HG03442 (cell line): ENCODE measurements at regions not wholly inside any gene's neighbourhood (a gene's known extent, or its start where the extent isn't known, plus 50 kb on each side); places are given as distances from the start of the nearest gene placed in this dataset.
A peak's percentile ranks its signal among the peaks of the same experiment; 100 is the strongest.
"Not testable (repeated sequence)": the region's sequence is repeated elsewhere in the genome, so short reads cannot be mapped to it uniquely, and the experiment has no call there.

Source experiments
- ATAC-seq: cut with Tn5 transposase; IDR thresholded peaks from one replicate; pipeline ENCODE4 v1.9.1; 2021; ENCODE audit warnings: mild to moderate bottlenecking, moderate library complexity; ENCODE audit not compliant: unreplicated experiment

DNA sequence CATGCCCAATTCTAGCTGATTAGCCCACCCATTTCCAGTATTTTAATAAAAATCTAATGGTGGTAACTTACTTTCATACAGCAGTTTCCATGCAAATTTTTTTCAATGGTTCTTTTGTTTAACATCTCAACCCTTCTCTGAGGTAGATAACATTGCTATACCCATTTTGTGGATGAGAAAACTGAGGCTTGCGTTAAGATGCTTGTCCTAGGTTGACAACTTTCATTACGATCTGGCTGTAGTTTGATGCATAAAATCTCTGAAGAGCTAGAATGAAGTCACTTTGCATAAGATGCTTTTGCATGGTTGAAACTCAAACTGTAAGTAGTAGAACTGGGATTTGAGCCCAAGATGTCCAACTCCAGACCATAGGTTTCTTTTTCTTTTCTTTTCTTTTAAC is 309.5 kb upstream of the PODXL start:
- ATAC-seq, result no peak

DNA sequence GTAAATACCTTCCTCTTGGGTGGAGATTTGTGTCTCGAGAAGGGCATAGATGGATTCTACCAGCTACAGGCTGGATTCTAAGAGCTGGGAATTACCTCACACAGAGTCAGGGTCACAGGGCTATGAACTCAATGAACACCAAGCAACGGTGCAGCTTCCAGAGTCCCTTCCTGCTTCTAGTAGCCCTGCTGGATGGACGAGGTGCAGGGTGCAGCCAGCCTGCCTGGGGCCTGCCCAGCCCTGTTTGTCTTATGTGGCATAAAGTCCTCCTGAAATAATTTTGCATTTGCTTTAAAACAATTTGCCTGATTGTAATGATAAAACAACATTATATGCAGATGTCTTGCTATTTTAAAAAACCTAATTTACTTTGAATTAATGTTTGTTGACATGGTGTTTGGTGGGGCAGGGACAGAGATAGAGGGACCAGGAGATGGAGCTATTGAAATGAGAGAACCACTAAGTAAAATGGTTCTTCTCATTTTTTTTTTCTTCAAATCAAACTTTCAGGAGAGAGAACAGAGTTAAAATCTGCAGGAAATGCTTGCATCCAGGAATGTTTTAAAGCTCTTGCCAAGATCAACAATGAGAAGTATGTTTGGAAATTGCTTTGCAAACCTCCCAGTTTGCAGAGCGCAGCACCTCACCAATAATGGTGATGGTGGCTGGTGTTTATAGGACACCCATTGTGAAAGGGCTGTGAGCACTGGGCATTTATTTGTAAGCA is 305.4 kb upstream of the PODXL start:
- no peak for ATAC-seq

DNA sequence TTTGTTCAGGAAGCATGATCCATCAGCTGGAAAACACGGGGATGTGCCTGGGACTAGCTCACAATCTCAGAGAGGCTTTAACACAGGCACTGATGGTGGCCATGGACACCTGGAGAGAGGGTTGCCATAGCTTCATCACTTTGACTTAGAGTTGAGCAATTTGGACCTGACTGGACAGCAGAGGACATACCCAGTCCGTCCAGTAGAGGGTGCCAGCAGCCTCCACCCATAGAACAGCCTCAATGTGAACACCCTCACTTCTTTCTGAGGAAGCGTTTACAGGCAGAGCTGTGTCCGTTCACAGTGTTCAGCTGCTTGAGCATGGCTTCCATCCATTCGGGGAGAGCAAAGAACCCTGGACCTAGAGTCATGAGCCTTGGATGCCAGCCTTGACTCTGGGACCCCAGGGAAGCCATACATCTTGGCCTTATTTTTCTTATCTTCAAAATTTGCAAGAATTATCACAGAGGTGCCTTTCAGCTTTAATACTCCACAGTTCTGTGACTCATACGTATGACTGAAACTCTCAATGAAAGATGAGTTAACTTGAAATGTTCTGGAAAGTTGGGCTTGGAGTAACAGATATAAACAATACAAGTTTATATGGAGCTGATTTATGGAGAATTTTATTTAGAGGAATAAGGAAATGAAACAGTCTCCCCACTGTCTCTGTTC is 302.9 kb upstream of the PODXL start:
- peak; percentile 81 for ATAC-seq

DNA sequence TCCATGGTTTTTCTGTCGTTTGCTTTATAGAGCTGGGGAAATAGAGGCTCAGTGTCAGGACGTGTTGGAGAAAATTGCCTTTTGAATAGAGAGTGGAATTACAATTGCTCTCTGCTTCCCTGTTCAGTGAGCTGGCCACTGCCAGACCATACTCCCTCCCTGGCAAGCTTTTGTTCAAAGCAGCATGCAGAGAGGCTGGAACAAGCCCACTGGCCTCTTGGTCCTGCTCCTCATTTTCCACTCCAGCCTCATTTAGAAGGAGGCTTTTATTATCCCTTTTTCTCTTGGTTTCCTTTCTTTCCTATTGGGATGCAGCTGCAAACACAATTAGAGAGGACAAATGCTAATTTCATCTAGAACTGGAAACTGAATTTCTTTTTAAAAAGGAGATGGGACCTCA is 302.2 kb upstream of the PODXL start:
- no peak for ATAC-seq

DNA sequence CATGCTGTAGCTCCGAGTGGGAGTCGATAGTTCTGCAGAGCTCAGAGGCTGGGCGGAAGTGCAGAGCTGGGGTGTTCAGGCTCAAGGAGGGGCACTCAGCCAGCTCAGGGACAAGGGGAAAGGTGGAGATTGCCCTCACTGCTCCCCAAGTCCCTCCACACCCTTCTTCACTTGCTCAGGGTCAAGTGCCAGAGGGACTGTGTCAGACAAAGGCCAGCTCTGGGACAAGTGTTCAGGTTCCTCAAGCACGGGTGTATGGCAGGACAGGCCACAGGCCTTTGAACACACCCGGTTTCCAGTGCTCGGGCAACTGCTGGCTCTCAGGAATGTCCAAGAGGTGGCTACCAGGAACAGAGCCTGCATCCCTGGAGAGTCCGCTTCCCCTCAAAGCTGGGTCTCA is 293.0 kb upstream of the PODXL start:
- ATAC-seq, result no peak

DNA sequence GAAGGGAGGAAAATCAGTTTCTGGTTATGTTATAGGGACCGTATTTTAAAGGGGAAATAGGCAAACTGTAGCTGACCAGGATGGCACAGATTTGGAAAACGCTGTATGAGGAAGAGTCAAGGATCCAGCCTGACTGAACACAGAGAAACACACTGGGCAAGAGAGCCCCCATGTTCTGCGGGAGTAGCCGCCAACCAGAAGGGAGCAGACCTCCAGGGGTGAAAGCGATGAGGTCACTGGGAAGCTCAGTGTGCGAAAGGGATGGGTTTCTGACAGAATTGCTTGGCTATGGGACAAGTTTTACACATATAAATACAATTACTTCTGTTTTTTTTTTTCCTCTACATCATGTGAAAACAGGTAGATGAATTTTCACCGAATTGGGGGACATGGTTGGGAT is 291.6 kb upstream of the PODXL start:
- no peak for ATAC-seq

DNA sequence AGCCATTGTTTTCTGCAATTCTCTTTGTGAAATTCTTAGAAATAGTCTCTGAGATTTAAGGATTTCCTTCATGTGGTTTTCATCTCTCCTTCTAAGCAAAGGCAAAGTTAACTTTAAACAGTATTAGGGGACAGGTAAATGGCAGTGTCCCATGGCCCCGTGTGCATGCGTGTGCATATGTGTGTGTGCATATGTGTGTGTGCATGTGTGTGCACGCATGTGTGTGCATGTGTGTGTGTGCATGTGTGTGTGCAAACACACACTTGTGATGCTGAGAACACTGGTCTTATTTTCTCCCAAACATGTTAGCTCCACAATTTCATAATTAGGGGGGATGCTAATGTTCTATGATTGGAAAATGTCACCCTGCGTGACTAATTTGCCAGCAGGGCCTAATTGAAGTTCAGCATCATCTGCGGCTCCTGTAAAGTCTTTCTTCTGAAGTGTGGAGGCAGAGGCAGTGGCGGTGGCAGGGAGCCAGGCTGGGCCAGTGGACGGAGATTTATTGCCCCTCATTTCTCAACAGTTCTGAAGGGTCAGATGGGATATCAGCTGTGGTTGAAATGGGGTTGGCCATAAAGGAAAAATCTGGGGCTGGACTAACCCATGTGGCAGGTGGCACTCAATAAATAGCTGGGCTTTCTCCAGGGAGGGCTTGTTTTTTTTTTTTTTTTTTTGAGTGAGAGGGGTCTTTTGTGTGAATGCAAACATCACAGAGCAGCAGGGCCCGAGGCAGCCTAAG is 289.3 kb upstream of the PODXL start:
- no peak for ATAC-seq

DNA sequence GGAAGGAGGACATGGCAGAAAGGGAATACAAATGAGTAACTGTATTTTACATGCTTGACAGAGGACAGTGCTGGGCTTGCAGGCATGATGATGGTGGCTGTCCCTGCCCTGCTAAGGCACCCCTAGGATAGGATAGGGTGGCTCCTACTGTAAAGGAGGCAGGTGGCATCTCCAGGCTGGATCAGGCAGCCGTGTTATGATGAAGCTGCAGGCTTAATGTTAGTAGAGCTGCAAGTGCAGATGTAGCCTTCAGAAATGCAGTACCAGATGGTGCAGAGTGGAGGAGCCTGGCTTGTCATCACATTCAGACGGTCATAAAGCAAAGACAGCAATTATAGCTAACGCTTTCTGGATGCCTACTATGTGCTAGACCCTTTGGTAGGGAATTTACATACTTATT is 287.9 kb upstream of the PODXL start:
- no peak for ATAC-seq

DNA sequence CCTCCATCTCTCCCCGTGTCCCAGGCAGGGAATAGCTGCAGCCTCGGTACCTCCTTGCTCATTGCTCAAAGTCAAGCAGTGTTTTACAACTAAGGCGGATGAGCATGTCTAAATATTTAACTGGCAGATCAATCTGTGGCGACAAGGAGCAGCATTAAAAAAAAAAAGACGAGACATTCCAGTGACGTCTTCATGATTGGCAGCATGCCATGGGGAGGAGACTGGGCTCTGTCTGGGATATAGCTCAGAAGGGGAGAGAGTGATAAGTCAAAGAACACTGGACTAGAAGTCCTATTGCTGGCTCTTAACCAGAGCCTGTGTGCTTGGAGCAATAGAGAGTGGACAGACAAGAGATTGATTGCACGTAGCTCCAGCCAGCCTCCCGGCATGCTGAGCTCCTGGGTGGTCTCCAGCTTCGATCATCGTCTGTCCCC is 287.5 kb upstream of the PODXL start:
- ATAC-seq, result no peak

DNA sequence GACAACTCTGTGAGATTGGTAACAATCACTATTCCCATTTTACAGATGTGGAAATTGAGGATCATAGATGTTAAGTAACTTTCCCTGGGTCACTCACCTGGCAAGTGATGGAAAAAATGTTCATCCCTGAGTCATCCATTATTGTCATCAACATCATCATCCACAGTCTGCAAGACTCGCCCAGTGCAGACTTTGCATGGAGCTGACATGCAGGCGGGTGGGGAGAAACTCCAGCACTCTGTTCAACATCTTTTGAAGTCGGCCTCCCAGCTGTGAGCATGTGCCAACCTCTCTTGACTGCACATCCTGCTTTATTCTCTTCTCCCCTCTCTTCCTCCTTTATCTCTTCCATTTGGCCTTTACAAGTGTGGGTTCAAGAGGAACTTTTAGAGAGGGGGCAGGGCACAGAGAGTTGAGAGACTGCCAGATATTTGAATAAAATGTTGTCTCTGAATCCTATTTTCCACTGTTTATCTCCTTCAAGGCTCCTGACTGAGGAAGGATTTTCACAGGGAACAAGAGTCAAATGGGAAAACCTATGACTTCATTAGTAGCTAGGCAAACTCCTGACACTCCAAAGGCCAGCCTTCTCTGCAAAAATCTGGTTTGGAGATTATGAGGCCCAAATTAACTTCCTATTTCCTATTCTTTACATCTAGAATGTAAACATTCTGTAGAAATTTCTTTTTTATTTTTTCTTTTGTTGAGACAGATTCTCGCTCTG is 283.7 kb upstream of the PODXL start:
- ATAC-seq, result no peak

DNA sequence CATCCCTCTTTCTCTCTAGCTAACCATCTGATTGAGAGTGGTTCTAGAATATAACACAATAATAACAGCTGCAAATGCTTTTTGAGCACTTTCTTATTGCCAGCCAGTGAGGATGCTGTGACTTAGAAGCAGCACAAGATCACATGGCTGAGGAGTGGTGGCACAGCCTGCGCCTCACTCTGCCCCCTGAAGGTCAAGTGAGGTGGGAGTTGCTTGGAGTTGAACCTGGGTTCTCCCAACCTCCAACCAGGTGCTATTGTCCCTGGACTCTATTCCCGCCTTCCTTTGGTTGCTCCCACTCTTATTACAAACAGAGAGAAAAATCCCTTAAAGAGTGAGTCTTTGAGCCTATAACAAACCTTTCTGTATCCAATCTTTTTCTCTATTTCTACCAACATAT is 280.3 kb upstream of the PODXL start:
- ATAC-seq, result no peak

DNA sequence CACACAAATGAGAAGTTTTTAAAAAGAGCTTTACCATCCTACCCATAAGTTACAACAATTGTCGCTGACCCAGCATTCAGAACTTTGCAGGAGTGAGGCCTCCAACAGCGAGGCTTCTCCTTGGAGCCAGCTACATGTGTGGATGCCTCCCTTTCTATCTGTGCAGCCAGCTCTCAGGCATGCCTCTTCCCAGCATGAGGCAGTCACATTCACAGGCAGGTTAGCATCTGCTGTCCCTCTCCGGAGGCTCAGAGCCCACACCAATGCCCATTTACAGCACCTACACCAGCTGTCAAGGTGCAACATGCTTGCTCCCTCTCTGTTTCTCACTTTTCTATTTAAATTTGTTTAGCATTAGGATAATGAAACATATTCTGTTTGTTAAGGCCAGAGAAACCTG is 278.7 kb upstream of the PODXL start:
- no peak for ATAC-seq

DNA sequence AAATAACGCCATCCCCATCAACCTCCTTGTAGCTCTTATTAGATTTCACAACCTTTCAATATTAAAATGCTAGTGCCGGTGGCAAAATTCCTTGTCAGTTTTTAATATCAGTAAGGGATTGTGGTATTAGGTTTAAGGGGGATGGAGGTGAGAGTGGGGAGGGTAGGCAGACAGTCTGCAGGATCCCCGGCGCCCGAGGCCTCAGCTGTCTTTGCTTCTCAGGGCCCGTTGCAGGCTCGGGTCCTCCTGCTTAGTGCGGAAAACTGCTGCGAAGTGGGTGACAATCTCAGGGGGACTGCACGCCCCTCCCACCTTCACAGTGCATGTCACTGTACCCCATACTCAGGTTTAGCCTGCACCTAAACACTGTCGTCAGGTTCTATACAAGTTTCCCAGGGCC is 274.3 kb upstream of the PODXL start:
- ATAC-seq, result no peak

DNA sequence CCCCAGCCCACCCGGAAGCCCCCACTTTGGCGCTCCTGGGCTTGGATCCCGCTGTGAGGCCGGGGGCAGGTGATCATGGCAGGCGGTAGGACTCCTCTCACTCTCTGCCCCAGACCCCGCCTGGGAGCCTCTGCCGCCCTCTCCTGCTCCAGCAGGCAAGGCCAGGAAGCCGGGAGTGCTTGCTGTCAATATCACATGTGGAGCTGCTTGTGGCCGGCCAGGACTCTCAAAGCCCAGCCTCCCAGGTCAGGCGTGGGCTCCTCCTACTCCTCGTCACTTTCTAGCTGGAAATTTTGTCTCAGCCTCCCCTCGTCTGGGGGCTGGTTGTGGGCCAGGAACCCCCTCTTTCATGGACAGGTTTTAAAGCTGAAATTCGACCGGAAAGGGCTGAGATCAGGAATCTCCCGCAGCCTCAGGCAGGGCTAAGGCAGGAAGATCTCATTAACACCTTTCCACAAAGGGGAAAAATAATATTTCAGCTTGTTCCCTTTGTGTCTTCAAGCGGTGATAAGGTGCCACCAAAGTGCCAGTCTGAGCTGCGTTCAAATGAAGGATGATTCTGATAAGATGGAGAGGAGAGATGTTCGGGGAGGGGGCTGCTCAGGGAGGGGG is 273.6 kb upstream of the PODXL start:
- no peak for ATAC-seq

DNA sequence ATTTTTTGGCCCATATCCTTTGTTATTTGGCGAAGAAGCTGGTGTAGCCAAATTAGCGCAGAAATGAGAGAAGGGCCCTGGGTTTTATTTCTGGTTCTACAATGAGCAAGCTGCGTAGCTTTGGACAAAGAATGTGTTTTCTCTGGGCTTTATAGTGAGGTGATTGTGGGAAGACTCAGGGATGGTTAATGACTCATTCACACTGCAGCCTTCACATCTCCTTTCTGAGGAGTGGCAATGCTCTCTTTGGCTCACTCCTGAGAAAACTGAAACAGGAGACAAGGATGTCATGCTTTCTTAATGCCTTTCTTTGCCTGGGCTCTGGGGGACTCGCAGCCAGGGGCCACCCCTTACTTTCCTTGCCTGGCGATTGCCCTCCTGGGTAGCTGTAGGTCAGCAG is 271.0 kb upstream of the PODXL start:
- ATAC-seq, result no peak

DNA sequence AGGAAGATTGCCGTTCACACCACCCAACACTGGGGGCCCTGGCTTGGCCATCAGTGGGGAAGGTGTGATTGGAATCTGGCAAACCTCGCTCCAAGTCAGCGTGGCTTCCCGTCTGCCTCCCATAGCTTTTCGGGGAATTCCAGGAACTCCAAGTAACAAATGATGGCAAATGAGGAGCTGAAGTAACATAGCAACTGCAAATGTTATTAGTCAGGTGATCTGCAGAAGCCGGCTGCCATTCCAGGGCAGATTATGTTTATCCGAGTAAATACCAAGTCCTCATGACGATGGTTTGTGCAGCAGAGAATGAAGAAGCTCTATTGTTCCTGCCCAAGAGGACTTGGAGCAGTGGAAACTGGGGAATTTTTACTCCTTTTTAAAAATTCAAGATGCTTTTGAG is 270.5 kb upstream of the PODXL start:
- no peak for ATAC-seq

DNA sequence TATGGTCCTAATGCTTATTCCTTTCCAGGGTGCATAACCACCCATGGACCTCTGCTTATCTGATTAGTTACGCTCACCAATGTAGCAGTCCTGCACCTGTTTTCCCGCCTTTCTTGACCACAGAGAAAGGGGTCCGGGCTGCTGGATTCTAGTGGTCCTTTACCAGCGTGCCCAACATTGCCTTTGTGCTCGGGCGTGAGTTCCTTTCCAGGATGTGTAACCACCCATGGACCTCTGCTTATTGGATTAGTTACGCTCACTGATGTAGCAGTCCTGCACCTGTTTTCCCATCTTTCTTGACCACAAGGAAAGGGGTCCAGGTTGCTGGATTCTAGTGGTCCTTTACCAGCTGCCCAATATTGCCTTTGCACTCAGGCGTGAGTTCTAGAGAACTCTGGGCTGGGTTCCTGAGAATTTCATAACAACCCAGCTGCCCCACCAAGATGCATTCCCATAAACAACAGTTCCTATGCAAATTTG is 267.6 kb upstream of the PODXL start:
- ATAC-seq, result not testable (repeated sequence)

DNA sequence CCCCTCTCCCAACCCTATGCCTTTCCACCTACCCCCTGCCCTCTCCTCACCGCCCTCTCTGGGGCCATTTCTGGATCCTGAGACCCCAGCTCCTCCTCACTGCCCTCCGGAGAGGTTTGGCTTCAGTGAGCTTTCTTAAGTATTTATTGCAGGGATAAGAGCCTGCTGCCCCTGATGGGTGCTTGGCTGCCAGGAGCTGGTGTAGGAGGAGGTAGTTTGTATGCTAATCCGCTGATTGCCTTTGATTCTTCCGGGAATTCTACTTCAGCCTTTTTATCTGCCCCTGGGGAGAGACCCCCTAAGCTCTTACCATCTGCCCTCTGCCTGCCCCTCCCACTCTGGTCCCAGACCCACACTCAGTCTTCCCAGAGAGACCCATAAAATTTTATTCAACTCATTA is 263.5 kb upstream of the PODXL start:
- ATAC-seq, result no peak

DNA sequence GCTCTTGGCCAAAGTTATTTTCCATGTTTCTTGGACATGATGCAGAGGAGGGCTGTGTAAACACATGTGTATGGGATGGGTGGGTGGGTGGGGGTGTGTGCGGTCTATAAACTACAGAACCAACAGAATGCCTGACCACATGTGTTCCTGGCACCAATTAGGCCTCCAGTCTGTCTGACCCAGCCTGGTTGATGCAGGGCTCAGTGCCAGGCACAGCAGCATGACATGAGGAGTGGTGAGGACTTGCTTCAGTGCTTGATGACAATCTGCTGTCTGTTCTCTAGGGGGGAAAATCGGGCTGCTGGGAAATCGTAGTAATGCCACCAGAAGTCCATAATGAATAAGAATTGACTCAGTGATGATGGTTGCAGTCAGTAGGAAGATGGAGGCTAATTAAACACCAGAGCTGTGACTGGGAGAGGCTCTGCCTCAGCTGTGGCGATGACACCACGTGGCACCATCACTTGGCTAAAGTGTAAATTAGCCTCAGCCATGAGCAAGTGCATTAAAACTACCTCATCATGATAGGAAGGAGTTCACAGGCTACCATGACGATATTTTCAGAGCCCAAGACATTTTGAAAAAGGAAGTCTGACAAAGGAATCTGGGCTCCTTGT is 260.1 kb upstream of the PODXL start:
- ATAC-seq, result no peak

DNA sequence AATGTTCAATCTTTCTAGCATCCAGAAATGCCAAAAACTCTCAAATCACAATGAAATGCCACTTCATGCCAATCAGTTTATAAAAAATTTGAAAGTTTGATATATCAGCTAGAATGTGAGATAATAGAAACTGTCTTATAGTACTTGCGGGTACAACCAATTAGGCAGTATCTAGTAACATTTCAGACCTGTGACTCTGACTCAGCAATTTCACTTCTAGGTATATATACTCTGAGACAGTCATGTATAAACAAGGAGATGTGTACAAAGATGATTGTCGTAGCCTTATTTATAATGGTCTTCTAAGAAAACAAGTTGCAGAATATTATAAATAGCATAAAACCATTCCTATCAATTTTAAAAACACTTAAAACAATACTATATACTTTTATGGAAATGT is 252.3 kb upstream of the PODXL start:
- no peak for ATAC-seq
